HUES64 (cell line): ENCODE measurements at regions not wholly inside any gene's neighbourhood (a gene's known extent, or its start where the extent isn't known, plus 50 kb on each side); places are given as distances from the start of the nearest gene placed in this dataset.

Experiments
- H3K27ac ChIP-seq: 2 replicates; pipeline ENCODE4 v1.7.0; 2013; ENCODE audit warnings: low read depth, low read length, inconsistent platforms
- H3K27me3 ChIP-seq: 2 replicates; pipeline ENCODE4 v1.6.1; 2013; ENCODE audit warnings: mild to moderate bottlenecking, low read length; ENCODE audit not compliant: insufficient read depth
- H3K36me3 ChIP-seq: 2 replicates; pipeline ENCODE4 v1.6.1; 2013; ENCODE audit warnings: mild to moderate bottlenecking, low read length; ENCODE audit not compliant: insufficient read depth
- H3K4me1 ChIP-seq: 2 replicates; pipeline ENCODE4 v1.6.1; 2013; ENCODE audit warnings: mild to moderate bottlenecking, low read length, moderate library complexity; ENCODE audit not compliant: insufficient read depth
- H3K4me3 ChIP-seq: 2 replicates; pipeline ENCODE4 v1.5.1; 2013; ENCODE audit warnings: mild to moderate bottlenecking, low read length, moderate library complexity
- H3K9ac ChIP-seq: 2 replicates; pipeline ENCODE4 v1.6.1; 2013; ENCODE audit warnings: mild to moderate bottlenecking, low read depth, low read length
- H3K9me3 ChIP-seq: 2 replicates; pipeline ENCODE4 v1.6.1; 2013; ENCODE audit warnings: low read depth, low read length; ENCODE audit not compliant: insufficient read depth
- WGBS: fragments of 150-250, 120-280 bp; methylation state at CpG from one replicate; pipeline ENCODE4 v1.1.7; 2013; ENCODE audit warnings: missing lambda C conversion rate; 5-methylcytosine and 5-hydroxymethylcytosine counted together

- H3K4me3 ChIP-seq, result no peak overlapping the region
- H3K4me1 ChIP-seq, result peaks cover 9% of the 10 kb centered on the region; the same call in 1 of the 2 replicates
- 92% methylated on average over 4 of the region's 4 CpGs for WGBS
- no peak overlapping the region for H3K9ac ChIP-seq
- H3K27me3 ChIP-seq, result no peaks in the 10 kb centered on the region
- H3K9me3 ChIP-seq, result no peaks in the 10 kb centered on the region
- no peak overlapping the region for H3K27ac ChIP-seq
- no peaks in the 10 kb centered on the region for H3K36me3 ChIP-seq
Observed at GRCh38 chr14:34328178-34328577, 133.9 kb downstream of the SPTSSA start.

GRCh38 chr14:34325493-34325892 lies 136.5 kb downstream of the SPTSSA start:
- H3K9ac ChIP-seq, result no peak overlapping the region
- H3K36me3 ChIP-seq, result no peaks in the 10 kb centered on the region
- no peak overlapping the region for H3K4me3 ChIP-seq
- H3K9me3 ChIP-seq, result no peaks in the 10 kb centered on the region
- H3K27me3 ChIP-seq, result no peaks in the 10 kb centered on the region
- no peaks in the 10 kb centered on the region for H3K4me1 ChIP-seq
- H3K27ac ChIP-seq, result no peak overlapping the region

- no peak overlapping the region for H3K9ac ChIP-seq
- H3K4me1 ChIP-seq, result no peaks in the 10 kb centered on the region
- H3K27me3 ChIP-seq, result no peaks in the 10 kb centered on the region
- no peaks in the 10 kb centered on the region for H3K9me3 ChIP-seq
- H3K27ac ChIP-seq, result no peak overlapping the region
- no peaks in the 10 kb centered on the region for H3K36me3 ChIP-seq
- no peak overlapping the region for H3K4me3 ChIP-seq
- 42% methylated on average over 3 of the region's 6 CpGs for WGBS
Observed at GRCh38 chr14:34324363-34324795, 137.7 kb downstream of the SPTSSA start.

DNA sequence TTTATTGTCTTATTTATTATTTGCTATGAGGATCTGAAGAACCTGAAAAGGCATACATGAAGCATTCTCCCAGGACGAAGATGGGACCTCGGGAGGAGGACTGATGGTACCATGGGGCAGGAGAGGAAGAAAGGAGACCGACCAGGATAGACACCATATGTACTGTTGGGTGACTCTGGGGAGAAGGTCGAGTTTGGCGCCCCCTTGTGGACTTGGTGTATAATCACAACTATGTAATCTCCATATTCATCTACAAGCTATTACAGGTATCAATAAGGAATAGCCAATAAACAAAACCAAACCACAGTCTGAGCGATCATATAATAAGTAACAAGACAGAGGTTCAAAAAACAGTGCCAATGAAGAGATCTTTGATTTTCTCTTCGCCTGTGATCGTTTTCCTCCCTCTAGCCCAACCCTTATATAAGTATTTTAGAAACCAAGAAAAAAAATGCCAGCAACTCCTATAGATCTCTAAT lies 139.1 kb downstream of the SPTSSA start:
- Histone ChIP-seq H3K27me3 (no peaks in the 10 kb centered on the region), H3K36me3 (no peaks in the 10 kb centered on the region), H3K9ac (no peak overlapping the region), H3K27ac (no peak overlapping the region), H3K4me3 (no peak overlapping the region), H3K4me1 (no peaks in the 10 kb centered on the region), H3K9me3 (no peaks in the 10 kb centered on the region)
- WGBS, result 56% methylated on average over 8 of the region's 8 CpGs

- Histone ChIP-seq H3K36me3 (no peaks in the 10 kb centered on the region), H3K27ac (no peak overlapping the region), H3K27me3 (no peaks in the 10 kb centered on the region), H3K9me3 (no peaks in the 10 kb centered on the region), H3K4me3 (no peak overlapping the region), H3K9ac (no peak overlapping the region), H3K4me1 (no peaks in the 10 kb centered on the region)
- WGBS, result 97% methylated on average over 4 of the region's 4 CpGs
Observed at GRCh38 chr14:34319140-34319539, 142.9 kb downstream of the SPTSSA start.

DNA sequence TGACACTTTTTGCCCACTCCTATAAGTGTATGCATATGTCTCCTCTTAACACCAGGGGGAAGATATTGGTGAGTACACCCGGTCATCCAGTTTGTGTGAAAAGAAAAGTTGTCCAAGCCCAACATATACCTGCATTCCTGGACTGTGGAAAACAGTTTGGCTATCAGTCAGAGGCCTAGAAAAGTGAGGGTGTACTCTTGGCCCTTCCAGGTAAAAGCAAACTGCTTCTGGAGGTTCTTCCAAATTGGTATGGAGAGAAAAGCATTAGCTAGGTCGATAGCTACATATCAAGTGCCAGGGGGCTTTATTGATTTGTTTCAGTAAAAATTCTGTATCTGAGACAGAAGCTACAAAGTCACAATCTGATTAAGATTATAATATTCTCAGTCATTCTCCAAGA lies 144.0 kb downstream of the SPTSSA start:
- no peak overlapping the region for H3K4me3 ChIP-seq
- no peak overlapping the region for H3K9ac ChIP-seq
- 89% methylated on average over 2 of the region's 2 CpGs for WGBS
- H3K9me3 ChIP-seq, result no peaks in the 10 kb centered on the region
- no peaks in the 10 kb centered on the region for H3K27me3 ChIP-seq
- H3K36me3 ChIP-seq, result no peaks in the 10 kb centered on the region
- no peaks in the 10 kb centered on the region for H3K4me1 ChIP-seq
- no peak overlapping the region for H3K27ac ChIP-seq

DNA sequence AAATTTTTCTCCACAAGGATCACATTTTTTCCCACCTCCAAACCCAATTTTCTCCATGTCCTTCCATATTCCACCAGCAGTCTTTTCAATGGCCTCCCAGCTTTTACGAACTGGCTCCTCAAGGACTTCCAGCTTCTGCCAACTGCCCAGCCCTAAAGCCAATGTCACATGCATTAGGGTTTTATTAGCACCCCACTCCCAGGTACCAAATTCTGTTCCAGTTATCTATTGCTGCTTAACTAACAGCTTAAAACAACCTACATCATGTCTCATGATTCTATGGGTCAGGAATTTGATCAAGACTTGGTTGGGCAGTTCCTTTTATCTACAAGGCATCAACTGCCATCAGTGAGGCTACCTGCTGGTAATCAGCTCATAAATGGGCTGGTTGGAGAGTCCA lies 151.3 kb downstream of the SPTSSA start:
- Histone ChIP-seq H3K4me3 (no peak overlapping the region), H3K27ac (no peak overlapping the region), H3K4me1 (no peaks in the 10 kb centered on the region), H3K9me3 (0 out of 2 replicates have a peak, but pooled peaks cover 3% of the 10 kb centered on the region), H3K27me3 (no peaks in the 10 kb centered on the region), H3K36me3 (no peaks in the 10 kb centered on the region), H3K9ac (no peak overlapping the region)
- WGBS, result 98% methylated on average over 1 of the region's 1 CpG

DNA sequence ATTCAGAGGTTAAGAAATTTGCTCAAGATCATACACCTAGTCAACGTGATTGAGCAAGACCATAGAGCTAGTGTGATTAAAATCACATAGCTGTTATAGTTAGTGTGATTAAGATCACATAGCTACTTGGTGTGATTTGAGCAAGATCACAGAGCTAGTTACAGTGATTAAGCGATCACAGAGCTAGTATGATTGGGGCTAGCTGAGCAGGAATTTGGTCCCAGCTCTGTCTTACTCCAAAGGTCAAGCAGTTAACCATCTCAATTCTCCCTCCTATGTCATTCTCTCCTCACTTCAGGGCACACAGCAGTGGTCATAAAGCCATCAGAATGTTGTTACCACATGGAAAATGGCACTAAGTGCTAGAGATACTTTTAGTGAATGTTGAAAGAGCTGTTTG lies 158.2 kb downstream of the SPTSSA start:
- WGBS, result 96% methylated on average over 2 of the region's 2 CpGs
- Histone ChIP-seq H3K9me3 (no peaks in the 10 kb centered on the region), H3K4me3 (no peak overlapping the region), H3K4me1 (no peaks in the 10 kb centered on the region), H3K27ac (no peak overlapping the region), H3K9ac (no peak overlapping the region), H3K36me3 (no peaks in the 10 kb centered on the region), H3K27me3 (no peaks in the 10 kb centered on the region)

GRCh38 chr14:34302654-34303053 lies 159.4 kb downstream of the SPTSSA start:
- no peaks in the 10 kb centered on the region for H3K27me3 ChIP-seq
- WGBS, result 77% methylated on average over 6 of the region's 6 CpGs

DNA sequence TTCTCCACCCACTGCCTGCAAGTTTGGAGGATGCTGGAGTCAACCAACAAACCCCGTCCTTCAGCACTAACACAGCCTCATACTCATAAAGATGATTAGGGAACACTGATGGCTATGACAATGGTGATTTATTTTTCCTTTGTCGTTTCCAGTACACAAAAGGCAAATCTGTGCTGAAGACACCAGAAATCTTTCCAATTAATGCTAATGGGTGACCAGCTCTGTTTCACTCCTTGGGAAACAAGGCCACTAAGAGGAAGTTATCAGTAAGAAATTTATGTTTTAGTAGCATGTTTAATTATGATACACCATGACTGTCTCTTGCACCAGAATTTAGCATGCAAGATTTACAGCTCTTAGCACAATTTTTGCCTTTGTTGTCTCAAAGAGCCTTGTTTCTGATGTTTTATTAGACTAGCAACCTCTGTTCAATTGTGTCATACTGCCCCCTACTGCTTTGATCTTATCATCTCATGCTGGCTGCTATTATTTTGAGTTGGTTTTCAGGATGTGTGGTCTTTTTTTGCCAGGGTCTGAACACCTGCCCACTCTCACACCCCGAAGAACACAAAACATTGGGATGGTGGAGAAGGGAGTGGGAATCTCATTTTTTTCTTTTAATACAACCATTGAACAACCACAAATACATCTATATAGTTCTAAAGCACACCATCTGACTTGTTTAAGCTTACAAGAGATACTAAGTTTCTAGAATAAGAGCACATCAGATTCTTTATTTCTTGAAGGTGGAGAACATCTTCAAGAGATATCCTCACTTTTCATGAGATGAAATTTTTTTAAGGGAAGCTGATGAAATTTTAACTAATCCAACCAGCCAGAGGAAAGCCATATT lies 160.9 kb downstream of the SPTSSA start:
- Histone ChIP-seq H3K4me3 (no peak overlapping the region), H3K27me3 (no peaks in the 10 kb centered on the region), H3K9me3 (peaks cover 8% of the 10 kb centered on the region), H3K9ac (no peak overlapping the region), H3K27ac (no peak overlapping the region), H3K4me1 (no peaks in the 10 kb centered on the region), H3K36me3 (no peaks in the 10 kb centered on the region)
- 65% methylated on average over 2 of the region's 3 CpGs for WGBS

More at GRCh38 chr14:34302654-34303053, 159.4 kb downstream of the SPTSSA start:
- no peak overlapping the region for H3K4me3 ChIP-seq
- no peak overlapping the region for H3K9ac ChIP-seq
- H3K36me3 ChIP-seq, result no peaks in the 10 kb centered on the region
- no peak overlapping the region for H3K27ac ChIP-seq
- no peaks in the 10 kb centered on the region for H3K4me1 ChIP-seq
- H3K9me3 ChIP-seq, result peaks cover 4% of the 10 kb centered on the region

- H3K4me3 ChIP-seq, result no peak overlapping the region
- no peak overlapping the region for H3K9ac ChIP-seq
- no peaks in the 10 kb centered on the region for H3K36me3 ChIP-seq
- H3K27ac ChIP-seq, result no peak overlapping the region
- H3K9me3 ChIP-seq, result peaks cover 8% of the 10 kb centered on the region
- H3K27me3 ChIP-seq, result no peaks in the 10 kb centered on the region
- H3K4me1 ChIP-seq, result no peaks in the 10 kb centered on the region
- 67% methylated on average over 3 of the region's 3 CpGs for WGBS
Observed at GRCh38 chr14:34300330-34300729, 161.7 kb downstream of the SPTSSA start.
